GM12875 (cell line): ENCODE measurements at regions not wholly inside any gene's neighbourhood (a gene's known extent, or its start where the extent isn't known, plus 50 kb on each side); places are given as distances from the start of the nearest gene placed in this dataset.
"Not testable (repeated sequence)": the region's sequence is repeated elsewhere in the genome, so short reads cannot be mapped to it uniquely, and the experiment has no call there.

Source experiments
- H3K4me3 ChIP-seq: one replicate; pipeline ENCODE4 v1.5.1; 2011; ENCODE audit warnings: low read depth, low read length, control low read depth
- CTCF ChIP-seq: IDR thresholded peaks from 2 replicates; pipeline ENCODE4 v1.5.1; 2011; ENCODE audit warnings: low read depth, mild to moderate bottlenecking, control low read depth, inconsistent platforms, low read length, moderate library complexity, borderline replicate concordance; ENCODE audit not compliant: insufficient read depth

- TF ChIP-seq CTCF, result no peak
- H3K4me3 ChIP-seq, result no peak overlapping the region
Measured at GRCh38 chr16:31810863-31811262, 62.7 kb upstream of the ZNF267 start.

DNA sequence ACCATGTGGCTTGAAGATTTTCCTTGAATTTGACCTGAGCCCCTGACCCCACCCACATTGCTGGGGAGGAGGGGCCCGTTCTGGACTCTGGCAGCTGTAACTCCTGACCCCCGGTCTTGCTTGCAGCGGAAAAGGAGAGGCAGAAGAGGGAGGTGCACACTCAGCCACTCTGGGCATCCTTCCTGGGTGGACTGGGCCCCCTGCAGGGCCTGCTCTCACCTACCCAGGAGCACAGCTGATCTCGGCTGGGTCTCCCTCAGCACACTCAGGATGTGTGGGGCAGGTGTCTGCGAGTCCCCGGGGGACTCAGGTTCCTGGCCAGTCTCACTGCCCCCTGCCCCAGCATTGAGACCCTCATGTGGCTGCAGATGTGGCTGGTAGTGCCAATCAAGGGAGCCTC lies 57.5 kb upstream of the ZNF267 start:
- not testable (repeated sequence) for H3K4me3 ChIP-seq

DNA sequence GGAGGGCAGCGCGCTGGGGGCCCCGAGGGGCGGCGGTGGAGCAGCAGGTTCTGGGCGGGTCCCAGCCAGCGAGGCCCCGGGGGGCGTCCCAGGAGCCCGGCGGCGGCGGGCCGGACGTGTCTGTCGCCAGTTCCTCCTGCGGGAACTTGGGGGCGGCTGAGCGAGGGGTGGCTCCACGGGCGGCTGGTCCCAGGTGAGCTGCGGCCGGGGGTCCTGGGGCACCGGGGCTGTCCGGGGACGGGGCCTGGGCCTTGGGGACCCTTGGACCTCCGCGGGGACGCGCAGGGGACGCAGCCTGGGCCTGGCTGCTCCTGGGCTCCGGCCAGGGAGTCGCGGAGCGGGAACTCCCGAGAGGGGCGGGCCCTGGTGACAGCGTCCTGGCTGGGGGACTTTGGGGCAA lies 54.2 kb upstream of the ZNF267 start:
- TF ChIP-seq CTCF, result no peak
- no peak overlapping the region for H3K4me3 ChIP-seq

GRCh38 chr16:31819948-31820347 lies 53.7 kb upstream of the ZNF267 start:
- no peak for TF ChIP-seq CTCF
- no peak overlapping the region for H3K4me3 ChIP-seq
